Naive B cell (primary cell): ENCODE measurements at regions not wholly inside any gene's neighbourhood (a gene's known extent, or its start where the extent isn't known, plus 50 kb on each side); places are given as distances from the start of the nearest gene placed in this dataset.
"Not testable (repeated sequence)": the region's sequence is repeated elsewhere in the genome, so short reads cannot be mapped to it uniquely, and the experiment has no call there.

Experiments used
- ATAC-seq, 2 donors: fragments of 150-1000 bp; cut with Tn5 transposase; 2 replicates each; pipeline ENCODE4 v1.10.0; 2021; ENCODE audit warnings: low read depth in 2 of 2, mild to moderate bottlenecking in 2 of 2, moderate library complexity in 2 of 2
- DNase-seq: peaks from one replicate; pipeline ENCODE4 v3.0.0; 2022
- H3K27ac Mint-ChIP-seq, 6 donors: one replicate each; pipeline ENCODE4 v1.8.0; 2020 to 2022; ENCODE audit warnings: mild to moderate bottlenecking in 6 of 6, mixed read lengths in 6 of 6, moderate library complexity in 5 of 6, inconsistent platforms in 2 of 6
- H3K27me3 Mint-ChIP-seq, 3 donors: one replicate each; pipeline ENCODE4 v1.8.0; 2021 to 2022; ENCODE audit warnings: mixed read lengths in 3 of 3, mild to moderate bottlenecking in 1 of 3
- H3K36me3 Mint-ChIP-seq, 2 donors: one replicate each; pipeline ENCODE4 v1.8.0; 2020 to 2022; ENCODE audit warnings: mixed read lengths in 2 of 2, inconsistent platforms in 1 of 2, mild to moderate bottlenecking in 1 of 2
- H3K4me1 Mint-ChIP-seq, 3 donors: one replicate each; pipeline ENCODE4 v1.8.0; 2020 to 2022; ENCODE audit warnings: mixed read lengths in 3 of 3, inconsistent platforms in 1 of 3, mild to moderate bottlenecking in 1 of 3, moderate library complexity in 1 of 3
- H3K4me3 Mint-ChIP-seq, 8 donors: one replicate each; pipeline ENCODE4 v1.8.0; 2020 to 2022; ENCODE audit warnings: mild to moderate bottlenecking in 8 of 8, mixed read lengths in 8 of 8, moderate library complexity in 8 of 8, inconsistent platforms in 2 of 8
- H3K9me3 Mint-ChIP-seq, 7 donors: one replicate each; pipeline ENCODE4 v1.8.0; 2020 to 2022; ENCODE audit warnings: mixed read lengths in 7 of 7, mild to moderate bottlenecking in 5 of 7, inconsistent platforms in 2 of 7, moderate library complexity in 1 of 7

GRCh38 chr4:137895515-137895914, 346.6 kb downstream of the SLC7A11 start:
- H3K27me3 Mint-ChIP-seq, DNase-seq, H3K4me1 Mint-ChIP-seq, H3K4me3 Mint-ChIP-seq, ATAC-seq, H3K36me3 Mint-ChIP-seq, H3K9me3 Mint-ChIP-seq: not testable (repeated sequence)
- peak overlapping the region in 1 of 6 donors; percentile 62 for H3K27ac Mint-ChIP-seq

- no peak overlapping the region for H3K4me3 Mint-ChIP-seq
- DNase-seq (no peak), ATAC-seq (no peak)
- H3K4me1 Mint-ChIP-seq = no peaks in the 10 kb centered on the region
- H3K9me3 Mint-ChIP-seq = peaks cover 0 to 11% (median 4%) of the 10 kb centered on the region in 7 donors
- H3K27ac Mint-ChIP-seq = no peak overlapping the region
- no peaks in the 10 kb centered on the region for H3K36me3 Mint-ChIP-seq
- no peaks in the 10 kb centered on the region for H3K27me3 Mint-ChIP-seq
Observed at GRCh38 chr4:137892134-137892533, 350.0 kb downstream of the SLC7A11 start.

- ATAC-seq = no peak
- Mint-ChIP-seq H3K27me3 (no peaks in the 10 kb centered on the region), H3K4me1 (no peaks in the 10 kb centered on the region), H3K9me3 (peaks cover 0 to 17% (median 4%) of the 10 kb centered on the region in 7 donors), H3K27ac (no peak overlapping the region), H3K36me3 (no peaks in the 10 kb centered on the region), H3K4me3 (no peak overlapping the region)
- no peak for DNase-seq
Observed at GRCh38 chr4:137890812-137891211, 351.3 kb downstream of the SLC7A11 start.

- H3K27me3 Mint-ChIP-seq = no peaks in the 10 kb centered on the region
- DNase-seq (no peak), ATAC-seq (no peak)
- H3K4me3 Mint-ChIP-seq = no peak overlapping the region
- no peaks in the 10 kb centered on the region for H3K36me3 Mint-ChIP-seq
- peak overlapping the region in 1 of 6 donors; percentile 81 for H3K27ac Mint-ChIP-seq
- H3K4me1 Mint-ChIP-seq = no peaks in the 10 kb centered on the region
- peaks cover 0 to 8% (median 0%) of the 10 kb centered on the region in 7 donors for H3K9me3 Mint-ChIP-seq
Observed at GRCh38 chr4:137881641-137882040, 349.3 kb upstream of the PCDH18 start.

- H3K4me3 Mint-ChIP-seq, H3K9me3 Mint-ChIP-seq, H3K27me3 Mint-ChIP-seq: not testable (repeated sequence)
Observed at GRCh38 chr4:137868067-137868466, 335.8 kb upstream of the PCDH18 start.

GRCh38 chr4:137866671-137867070, 334.4 kb upstream of the PCDH18 start:
- no peak for ATAC-seq
- H3K27me3 Mint-ChIP-seq = no peaks in the 10 kb centered on the region
- H3K4me1 Mint-ChIP-seq = no peaks in the 10 kb centered on the region
- H3K4me3 Mint-ChIP-seq = no peak overlapping the region
- no peak for DNase-seq
- no peak overlapping the region for H3K27ac Mint-ChIP-seq
- peaks cover 0 to 7% (median 0%) of the 10 kb centered on the region in 7 donors for H3K9me3 Mint-ChIP-seq
- H3K36me3 Mint-ChIP-seq = no peaks in the 10 kb centered on the region

More at GRCh38 chr4:137868067-137868466, 335.8 kb upstream of the PCDH18 start:
- not testable (repeated sequence) for H3K4me1 Mint-ChIP-seq, ATAC-seq, H3K36me3 Mint-ChIP-seq, DNase-seq, H3K27ac Mint-ChIP-seq

- Mint-ChIP-seq H3K27ac (no peak overlapping the region), H3K9me3 (peaks cover 0 to 5% (median 0%) of the 10 kb centered on the region in 7 donors), H3K36me3 (no peaks in the 10 kb centered on the region), H3K27me3 (no peaks in the 10 kb centered on the region), H3K4me1 (no peaks in the 10 kb centered on the region), H3K4me3 (no peak overlapping the region)
- no peak for DNase-seq
- no peak for ATAC-seq
Observed at GRCh38 chr4:137861682-137862081, 329.4 kb upstream of the PCDH18 start.

GRCh38 chr4:137853424-137853823, 321.1 kb upstream of the PCDH18 start:
- Mint-ChIP-seq H3K4me1 (no peaks in the 10 kb centered on the region), H3K4me3 (no peak overlapping the region), H3K27ac (no peak overlapping the region), H3K36me3 (no peaks in the 10 kb centered on the region), H3K27me3 (no peaks in the 10 kb centered on the region), H3K9me3 (peaks cover 0 to 37% (median 10%) of the 10 kb centered on the region in 7 donors)
- ATAC-seq = no peak
- DNase-seq = no peak

- Mint-ChIP-seq H3K27ac (no peak overlapping the region), H3K36me3 (no peaks in the 10 kb centered on the region), H3K4me1 (no peaks in the 10 kb centered on the region), H3K9me3 (peaks cover 0 to 37% (median 11%) of the 10 kb centered on the region in 7 donors), H3K27me3 (no peaks in the 10 kb centered on the region), H3K4me3 (no peak overlapping the region)
- DNase-seq (no peak), ATAC-seq (no peak)
Observed at GRCh38 chr4:137852326-137852725, 320.0 kb upstream of the PCDH18 start.

GRCh38 chr4:137851435-137851834, 319.1 kb upstream of the PCDH18 start:
- H3K4me1 Mint-ChIP-seq = no peaks in the 10 kb centered on the region
- peaks cover 0 to 37% (median 14%) of the 10 kb centered on the region in 7 donors for H3K9me3 Mint-ChIP-seq
- DNase-seq (no peak), ATAC-seq (no peak)
- H3K36me3 Mint-ChIP-seq = no peaks in the 10 kb centered on the region
- H3K27me3 Mint-ChIP-seq = no peaks in the 10 kb centered on the region
- no peak overlapping the region for H3K4me3 Mint-ChIP-seq
- no peak overlapping the region for H3K27ac Mint-ChIP-seq

- H3K9me3 Mint-ChIP-seq = peaks cover 2 to 25% (median 5%) of the 10 kb centered on the region in 7 donors
Observed at GRCh38 chr4:137827945-137828344, 295.7 kb upstream of the PCDH18 start.

GRCh38 chr4:137825505-137825904, 293.2 kb upstream of the PCDH18 start:
- H3K36me3 Mint-ChIP-seq = no peaks in the 10 kb centered on the region
- DNase-seq = no peak
- no peaks in the 10 kb centered on the region for H3K4me1 Mint-ChIP-seq
- no peak overlapping the region for H3K27ac Mint-ChIP-seq
- ATAC-seq = no peak
- peaks cover 0 to 6% (median 0%) of the 10 kb centered on the region in 7 donors for H3K9me3 Mint-ChIP-seq
- H3K4me3 Mint-ChIP-seq = no peak overlapping the region
- no peaks in the 10 kb centered on the region for H3K27me3 Mint-ChIP-seq

More at GRCh38 chr4:137827945-137828344, 295.7 kb upstream of the PCDH18 start:
- H3K27ac Mint-ChIP-seq, H3K4me3 Mint-ChIP-seq, H3K4me1 Mint-ChIP-seq, H3K27me3 Mint-ChIP-seq, ATAC-seq, H3K36me3 Mint-ChIP-seq, DNase-seq: not testable (repeated sequence)

GRCh38 chr4:137823007-137823406, 290.7 kb upstream of the PCDH18 start:
- H3K27ac Mint-ChIP-seq = no peak overlapping the region
- no peaks in the 10 kb centered on the region for H3K4me1 Mint-ChIP-seq
- no peak overlapping the region for H3K4me3 Mint-ChIP-seq
- no peak for ATAC-seq
- H3K9me3 Mint-ChIP-seq = peaks cover 0 to 1% (median 0%) of the 10 kb centered on the region in 7 donors
- no peaks in the 10 kb centered on the region for H3K27me3 Mint-ChIP-seq
- no peak for DNase-seq
- no peaks in the 10 kb centered on the region for H3K36me3 Mint-ChIP-seq

GRCh38 chr4:137819964-137820383, 287.7 kb upstream of the PCDH18 start:
- DNase-seq (no peak), ATAC-seq (no peak)
- Mint-ChIP-seq H3K27ac (no peak overlapping the region), H3K4me1 (no peaks in the 10 kb centered on the region), H3K4me3 (no peak overlapping the region), H3K27me3 (no peaks in the 10 kb centered on the region), H3K36me3 (no peaks in the 10 kb centered on the region), H3K9me3 (peaks cover 0 to 5% (median 0%) of the 10 kb centered on the region in 7 donors)

GRCh38 chr4:137812258-137812657, 280.0 kb upstream of the PCDH18 start:
- DNase-seq = no peak
- H3K4me3 Mint-ChIP-seq = no peak overlapping the region
- no peak overlapping the region for H3K27ac Mint-ChIP-seq
- no peaks in the 10 kb centered on the region for H3K27me3 Mint-ChIP-seq
- peaks cover 0 to 5% (median 0%) of the 10 kb centered on the region in 7 donors for H3K9me3 Mint-ChIP-seq
- no peak for ATAC-seq
- H3K4me1 Mint-ChIP-seq = no peaks in the 10 kb centered on the region
- H3K36me3 Mint-ChIP-seq = no peaks in the 10 kb centered on the region
